ENCODE measurements at regions not wholly inside any gene's neighbourhood (a gene's known extent, or its start where the extent isn't known, plus 50 kb on each side); places are given as distances from the start of the nearest gene placed in this dataset.
"Not testable (repeated sequence)": the region's sequence is repeated elsewhere in the genome, so short reads cannot be mapped to it uniquely, and the experiment has no call there.

DNA sequence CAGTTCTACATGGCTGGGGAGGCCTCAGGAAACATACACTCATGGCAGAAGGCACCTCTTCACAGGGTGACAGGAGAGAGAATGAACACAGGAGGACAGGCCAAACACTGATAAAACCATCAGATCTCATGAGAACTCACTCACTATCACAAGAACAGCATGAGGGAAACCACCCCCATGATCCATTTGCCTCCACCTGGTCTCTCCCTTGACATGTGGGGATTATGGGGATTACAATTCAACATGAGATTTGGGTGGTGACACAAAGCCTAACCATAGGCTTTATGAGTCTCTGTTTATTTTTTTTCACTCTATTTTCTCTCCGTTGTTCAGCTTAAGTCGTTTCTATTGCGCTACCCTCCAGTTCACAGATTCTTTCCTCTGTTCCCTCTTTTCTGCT is 63.8 kb upstream of the GRK3 start:
- H3K27me3 ChIP-seq (ENCODE audit: control insufficient read depth, insufficient read depth, low read length); H3K4me1 ChIP-seq (ENCODE audit: control insufficient read depth, insufficient read depth, low read length); H3K27ac ChIP-seq (ENCODE audit: low read depth, low read length); H3K36me3 ChIP-seq (ENCODE audit: control insufficient read depth, insufficient read depth, low read length); H3K4me3 ChIP-seq (ENCODE audit: low read length); H3K9ac ChIP-seq (ENCODE audit: low read length): not testable (repeated sequence)

GRCh38 chr22:25504017-25504416 is 60.5 kb upstream of the GRK3 start:
- not testable (repeated sequence) for H3K27ac ChIP-seq (ENCODE audit: low read depth, low read length); H3K27me3 ChIP-seq (ENCODE audit: control insufficient read depth, insufficient read depth, low read length); H3K36me3 ChIP-seq (ENCODE audit: control insufficient read depth, insufficient read depth, low read length); H3K4me3 ChIP-seq (ENCODE audit: low read length); H3K4me1 ChIP-seq (ENCODE audit: control insufficient read depth, insufficient read depth, low read length); H3K9ac ChIP-seq (ENCODE audit: low read length)

DNA sequence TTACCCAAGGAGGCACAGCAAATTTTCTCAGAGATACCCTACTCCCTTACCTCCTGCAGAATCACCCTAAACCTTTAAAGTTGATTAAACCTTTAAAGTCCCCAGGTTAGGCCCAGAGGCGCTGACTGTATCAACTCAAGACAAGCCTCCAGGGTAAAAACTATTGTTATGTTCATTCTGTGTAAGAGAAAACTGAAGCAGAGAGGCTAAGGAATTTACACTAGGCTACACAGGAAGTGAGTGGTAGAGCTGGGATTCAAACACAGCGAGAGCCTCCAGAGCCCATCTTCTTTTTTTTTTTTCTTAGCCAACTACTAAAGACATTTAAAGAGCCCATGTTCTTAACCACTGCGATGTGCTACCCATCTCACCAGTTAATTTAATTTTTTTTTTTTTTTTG is 56.3 kb upstream of the GRK3 start:
- no peak overlapping the region for H3K27ac ChIP-seq (ENCODE audit: low read depth, low read length)
- no peaks in the 10 kb centered on the region for H3K27me3 ChIP-seq (ENCODE audit: control insufficient read depth, insufficient read depth, low read length)
- no peak overlapping the region for H3K4me3 ChIP-seq (ENCODE audit: low read length)
- H3K4me1 ChIP-seq (ENCODE audit: control insufficient read depth, insufficient read depth, low read length) = no peaks in the 10 kb centered on the region
- no peak overlapping the region for H3K9ac ChIP-seq (ENCODE audit: low read length)
- peaks cover 3% of the 10 kb centered on the region for H3K36me3 ChIP-seq (ENCODE audit: control insufficient read depth, insufficient read depth, low read length)

DNA sequence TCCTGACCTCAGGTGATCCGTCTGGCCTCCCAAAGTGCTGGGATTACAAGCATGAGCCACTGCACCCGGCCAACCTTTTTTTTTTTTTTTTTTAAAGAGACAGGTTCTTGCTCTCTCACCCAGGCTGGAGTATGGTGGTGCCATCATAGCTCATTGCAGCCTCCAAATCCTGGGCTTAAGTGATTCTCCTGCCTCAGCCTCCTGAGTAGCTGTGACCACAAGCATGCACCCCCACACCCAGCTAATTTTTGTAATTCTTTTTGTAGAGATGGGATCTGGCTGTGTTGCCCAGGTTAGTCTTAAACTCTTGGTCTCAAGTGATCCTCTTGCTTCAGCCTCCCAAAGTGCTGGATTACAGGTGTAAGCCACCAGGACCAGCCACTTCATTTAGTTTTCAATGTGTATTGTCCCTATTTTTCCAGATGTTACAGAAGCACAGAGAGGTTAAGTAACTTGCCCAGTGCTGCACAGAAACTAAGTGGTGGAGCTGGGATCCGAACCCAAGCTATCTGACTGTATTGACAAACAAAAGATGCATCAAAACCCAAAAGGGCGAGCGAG is 55.6 kb upstream of the GRK3 start:
- H3K27me3 ChIP-seq (ENCODE audit: control insufficient read depth, insufficient read depth, low read length) = no peaks in the 10 kb centered on the region
- no peak overlapping the region for H3K4me3 ChIP-seq (ENCODE audit: low read length)
- H3K4me1 ChIP-seq (ENCODE audit: control insufficient read depth, insufficient read depth, low read length) = no peaks in the 10 kb centered on the region
- no peak overlapping the region for H3K9ac ChIP-seq (ENCODE audit: low read length)
- no peak overlapping the region for H3K27ac ChIP-seq (ENCODE audit: low read depth, low read length)
- peaks cover 3% of the 10 kb centered on the region for H3K36me3 ChIP-seq (ENCODE audit: control insufficient read depth, insufficient read depth, low read length)

DNA sequence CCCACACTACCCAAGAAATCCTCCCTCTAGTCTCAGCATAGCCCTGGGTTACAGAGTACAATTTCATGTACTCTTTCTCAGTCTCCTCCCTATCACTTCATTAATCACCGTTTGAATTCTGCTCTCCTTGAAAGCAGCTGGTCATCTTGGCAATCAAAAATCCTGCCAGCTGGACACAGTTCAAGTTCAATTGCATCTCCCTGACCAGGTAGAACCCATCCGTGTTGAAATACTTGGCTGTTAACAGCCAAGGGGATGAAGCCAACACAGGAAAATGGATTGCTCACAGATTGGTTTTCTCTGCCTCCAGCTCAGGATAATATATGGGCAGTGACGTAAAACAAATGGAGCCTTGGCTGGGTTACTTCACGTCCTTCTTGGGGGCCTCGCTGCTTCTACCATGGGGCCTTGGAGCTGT is 55.1 kb upstream of the GRK3 start:
- Histone ChIP-seq H3K36me3 (ENCODE audit: control insufficient read depth, insufficient read depth, low read length) (peaks cover 3% of the 10 kb centered on the region), H3K9ac (ENCODE audit: low read length) (no peak overlapping the region), H3K4me3 (ENCODE audit: low read length) (no peak overlapping the region), H3K4me1 (ENCODE audit: control insufficient read depth, insufficient read depth, low read length) (no peaks in the 10 kb centered on the region), H3K27ac (ENCODE audit: low read depth, low read length) (no peak overlapping the region), H3K27me3 (ENCODE audit: control insufficient read depth, insufficient read depth, low read length) (no peaks in the 10 kb centered on the region)

GRCh38 chr22:25510876-25511275 is 53.6 kb upstream of the GRK3 start:
- Histone ChIP-seq H3K9ac (ENCODE audit: low read length) (no peak overlapping the region), H3K36me3 (ENCODE audit: control insufficient read depth, insufficient read depth, low read length) (peaks cover 3% of the 10 kb centered on the region), H3K27ac (ENCODE audit: low read depth, low read length) (no peak overlapping the region), H3K4me1 (ENCODE audit: control insufficient read depth, insufficient read depth, low read length) (no peaks in the 10 kb centered on the region), H3K27me3 (ENCODE audit: control insufficient read depth, insufficient read depth, low read length) (no peaks in the 10 kb centered on the region), H3K4me3 (ENCODE audit: low read length) (no peak overlapping the region)

GRCh38 chr22:25511725-25512124 is 52.8 kb upstream of the GRK3 start:
- no peaks in the 10 kb centered on the region for H3K27me3 ChIP-seq (ENCODE audit: control insufficient read depth, insufficient read depth, low read length)
- H3K9ac ChIP-seq (ENCODE audit: low read length) = no peak overlapping the region
- peaks cover 3% of the 10 kb centered on the region for H3K36me3 ChIP-seq (ENCODE audit: control insufficient read depth, insufficient read depth, low read length)
- H3K4me3 ChIP-seq (ENCODE audit: low read length) = no peak overlapping the region
- H3K4me1 ChIP-seq (ENCODE audit: control insufficient read depth, insufficient read depth, low read length) = no peaks in the 10 kb centered on the region
- no peak overlapping the region for H3K27ac ChIP-seq (ENCODE audit: low read depth, low read length)

GRCh38 chr22:25514436-25515180 is 49.9 kb upstream of the GRK3 start:
- Histone ChIP-seq H3K27me3 (ENCODE audit: control insufficient read depth, insufficient read depth, low read length) (no peaks in the 10 kb centered on the region), H3K4me3 (ENCODE audit: low read length) (no peak overlapping the region), H3K27ac (ENCODE audit: low read depth, low read length) (no peak overlapping the region), H3K4me1 (ENCODE audit: control insufficient read depth, insufficient read depth, low read length) (no peaks in the 10 kb centered on the region), H3K36me3 (ENCODE audit: control insufficient read depth, insufficient read depth, low read length) (peaks cover 3% of the 10 kb centered on the region), H3K9ac (ENCODE audit: low read length) (no peak overlapping the region)
